HG02610 (cell line): ENCODE measurements at regions not wholly inside any gene's neighbourhood (a gene's known extent, or its start where the extent isn't known, plus 50 kb on each side); places are given as distances from the start of the nearest gene placed in this dataset.

Experiments used
- ATAC-seq: cut with Tn5 transposase; IDR thresholded peaks from one replicate; pipeline ENCODE4 v1.9.1; 2021; ENCODE audit warnings: mild to moderate bottlenecking, moderate library complexity; ENCODE audit not compliant: unreplicated experiment

DNA sequence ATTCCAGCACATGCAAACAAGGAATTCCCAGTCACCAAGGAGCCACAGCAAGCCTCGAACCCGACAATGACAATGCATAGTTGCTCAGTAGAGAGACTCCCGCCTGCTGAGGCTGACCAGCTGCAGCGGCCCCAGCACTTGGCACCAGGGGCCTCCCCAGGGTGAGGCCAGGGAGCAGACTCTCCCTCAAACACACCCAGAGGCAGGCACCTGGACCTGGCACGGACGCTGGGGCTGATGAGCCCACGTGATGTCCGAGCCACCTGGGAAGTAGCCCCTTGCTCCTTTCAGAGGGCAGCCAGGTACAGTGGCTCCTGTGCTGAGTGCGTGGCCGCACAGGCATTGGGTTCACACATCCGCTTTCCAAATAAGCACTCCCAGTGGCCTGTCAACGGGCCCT lies 315.9 kb upstream of the TGFBR2 start:
- ATAC-seq = no peak

DNA sequence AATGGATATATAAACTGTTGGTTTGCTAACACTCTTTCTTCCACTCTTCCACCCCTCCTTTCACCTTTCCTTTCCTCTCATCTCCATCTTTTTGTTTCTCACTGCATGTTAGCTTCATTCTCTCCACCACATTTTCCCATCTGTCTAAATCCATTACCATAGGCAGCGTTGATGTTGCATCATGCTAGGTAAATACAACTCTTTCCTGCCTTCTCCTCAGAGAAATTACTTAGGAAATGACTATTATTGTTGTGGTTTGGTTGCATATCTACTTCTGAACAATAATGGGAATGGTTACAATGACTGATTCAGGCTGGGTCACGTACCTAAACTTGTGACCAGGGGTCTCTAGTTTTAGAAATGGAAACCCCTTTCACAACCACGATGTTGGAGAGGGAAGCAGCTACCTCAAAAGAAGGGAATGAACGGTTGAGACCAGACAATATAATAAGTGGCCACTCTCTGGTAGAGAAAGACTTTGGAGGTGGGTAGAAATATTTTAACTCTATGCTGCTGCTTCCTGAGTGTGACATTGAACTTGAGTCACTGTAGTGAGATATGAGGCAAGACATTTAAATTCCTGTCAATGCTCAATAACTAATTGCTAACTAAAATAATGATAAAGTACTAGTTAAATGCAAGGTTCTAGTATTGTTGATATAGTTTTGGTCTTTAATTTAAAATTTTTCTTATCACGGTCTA lies 314.1 kb upstream of the TGFBR2 start:
- ATAC-seq = no peak

- ATAC-seq = no peak
Observed at GRCh38 chr3:30293621-30294240, 312.7 kb upstream of the TGFBR2 start.

DNA sequence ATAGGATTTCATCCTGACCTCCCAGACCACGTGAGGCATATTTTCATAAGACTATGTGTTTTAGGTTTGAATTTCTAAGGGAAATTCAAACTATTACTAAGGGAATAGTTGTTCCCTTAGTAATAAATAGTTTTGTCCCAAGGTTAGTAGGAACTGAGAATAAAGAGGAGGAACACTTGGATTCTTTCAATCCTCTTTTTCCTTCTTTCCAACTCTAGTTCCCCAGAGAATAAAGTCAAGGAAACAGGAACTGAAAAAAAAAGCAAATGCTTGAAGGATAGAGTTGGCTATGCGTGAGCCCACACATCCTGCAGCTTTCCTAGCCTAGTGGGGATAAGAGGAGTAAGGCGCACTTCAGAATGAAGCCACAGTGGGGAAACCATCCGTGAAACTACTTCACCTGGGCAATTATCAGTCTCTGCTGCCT lies 312.1 kb upstream of the TGFBR2 start:
- no peak for ATAC-seq

DNA sequence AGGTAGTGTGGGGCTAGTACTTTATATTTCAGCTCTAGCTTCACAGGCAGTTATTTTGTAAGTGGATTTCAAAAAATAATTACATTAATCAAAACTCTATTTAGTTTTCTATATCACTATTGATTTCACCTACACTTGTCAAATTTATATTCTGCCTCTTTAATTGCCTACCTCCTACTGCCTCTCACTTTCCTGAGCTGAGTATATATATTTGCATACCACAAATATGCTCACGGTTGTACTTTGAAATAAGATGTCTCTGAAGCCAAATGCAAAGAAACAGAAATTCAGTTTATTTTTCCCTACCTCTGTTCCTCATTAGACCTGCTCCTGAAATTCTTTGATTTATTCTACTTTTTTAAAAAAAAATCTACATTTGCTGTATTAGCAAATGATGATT lies 309.3 kb upstream of the TGFBR2 start:
- peak; percentile 41 for ATAC-seq

- no peak for ATAC-seq
Observed at GRCh38 chr3:30299674-30300385, 306.6 kb upstream of the TGFBR2 start.

GRCh38 chr3:30300809-30301208 lies 305.6 kb upstream of the TGFBR2 start:
- ATAC-seq = no peak

- ATAC-seq = peak; percentile 78
Observed at GRCh38 chr3:30302027-30302426, 304.4 kb upstream of the TGFBR2 start.

DNA sequence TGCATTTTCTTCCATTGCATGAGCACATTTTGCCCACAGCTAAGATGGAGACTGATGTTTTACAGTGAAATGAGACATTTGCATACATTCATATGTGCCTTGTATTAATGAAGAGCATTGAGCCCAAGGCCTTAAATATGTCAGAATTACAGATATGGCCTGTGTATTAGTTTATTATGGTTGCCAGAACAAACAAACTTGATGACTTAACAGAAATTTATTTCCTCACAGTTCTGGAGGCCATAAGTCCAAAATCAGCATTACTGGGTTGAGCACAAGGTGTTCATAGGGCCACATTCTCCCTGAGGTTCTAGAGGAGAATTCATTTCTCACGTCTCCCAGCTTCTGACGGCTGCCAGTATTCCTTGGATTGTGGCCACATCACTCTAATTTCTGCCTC lies 302.6 kb upstream of the TGFBR2 start:
- no peak for ATAC-seq

DNA sequence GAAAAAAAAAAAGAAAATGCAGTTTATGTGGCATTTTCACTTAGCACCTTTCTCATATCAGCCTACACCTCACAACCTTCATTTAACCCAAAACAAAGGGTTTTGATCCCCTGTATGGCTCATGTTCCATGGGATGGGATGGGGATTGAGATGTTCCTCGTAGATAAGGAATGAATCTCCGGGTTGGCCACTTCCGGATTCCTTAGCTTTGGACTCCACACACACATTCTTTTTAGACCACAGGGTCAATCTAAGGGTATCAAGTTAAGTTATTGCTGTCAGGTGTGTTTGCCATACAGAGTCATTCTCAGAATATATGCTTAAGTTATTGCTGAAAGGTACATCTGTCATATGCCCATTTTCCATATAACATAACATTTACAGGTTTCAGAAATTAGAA lies 301.4 kb upstream of the TGFBR2 start:
- ATAC-seq = no peak

GRCh38 chr3:30306896-30307295 lies 299.5 kb upstream of the TGFBR2 start:
- no peak for ATAC-seq

GRCh38 chr3:30307372-30307950 lies 298.9 kb upstream of the TGFBR2 start:
- ATAC-seq = no peak

GRCh38 chr3:30308131-30308530 lies 298.3 kb upstream of the TGFBR2 start:
- no peak for ATAC-seq

DNA sequence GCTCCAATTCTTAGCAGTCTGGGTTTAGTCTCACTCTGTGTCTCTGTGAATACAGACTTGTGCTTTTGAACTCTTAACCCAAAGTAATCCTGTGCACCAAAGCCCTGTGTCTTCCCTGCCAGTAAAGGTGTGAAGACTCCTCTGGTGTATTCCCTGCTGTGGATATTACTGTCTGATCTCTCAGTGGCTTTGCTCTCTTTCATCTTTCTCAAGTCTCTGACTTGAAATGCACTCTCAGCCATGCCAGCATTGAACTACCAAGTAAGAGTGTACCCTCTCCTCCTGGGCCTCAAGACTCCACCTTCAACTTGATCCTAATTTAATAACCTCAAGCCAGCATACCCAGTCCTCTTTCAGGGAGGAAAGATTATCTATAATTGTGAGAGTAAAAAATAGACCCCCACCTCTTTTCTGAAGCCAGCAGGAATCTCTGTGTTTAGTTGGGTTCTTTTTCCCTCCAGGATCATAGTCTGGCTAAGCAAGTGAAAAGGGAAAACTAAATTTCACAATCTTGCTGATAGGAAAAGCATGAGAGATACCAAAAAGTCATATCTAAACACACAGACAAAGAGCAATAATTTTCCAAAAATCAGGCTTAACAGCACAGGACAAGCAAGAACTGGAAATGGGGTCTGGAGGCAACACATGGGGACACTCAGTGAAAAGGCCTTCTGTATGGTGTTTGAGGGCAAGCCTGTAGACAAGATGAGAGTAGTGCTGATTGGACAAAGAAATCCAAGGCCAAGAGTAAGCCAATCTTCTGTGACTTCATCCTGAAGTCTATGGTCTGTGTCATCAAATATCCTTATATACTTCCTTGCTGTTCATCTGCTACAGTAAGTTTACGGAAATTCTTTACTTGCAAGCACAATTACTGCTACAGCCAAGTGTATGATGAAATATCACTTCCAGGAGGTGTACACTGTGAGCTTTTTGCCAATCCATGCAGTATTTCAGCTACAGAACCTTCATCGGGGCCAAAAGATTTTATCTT lies 296.1 kb upstream of the TGFBR2 start:
- ATAC-seq = no peak

DNA sequence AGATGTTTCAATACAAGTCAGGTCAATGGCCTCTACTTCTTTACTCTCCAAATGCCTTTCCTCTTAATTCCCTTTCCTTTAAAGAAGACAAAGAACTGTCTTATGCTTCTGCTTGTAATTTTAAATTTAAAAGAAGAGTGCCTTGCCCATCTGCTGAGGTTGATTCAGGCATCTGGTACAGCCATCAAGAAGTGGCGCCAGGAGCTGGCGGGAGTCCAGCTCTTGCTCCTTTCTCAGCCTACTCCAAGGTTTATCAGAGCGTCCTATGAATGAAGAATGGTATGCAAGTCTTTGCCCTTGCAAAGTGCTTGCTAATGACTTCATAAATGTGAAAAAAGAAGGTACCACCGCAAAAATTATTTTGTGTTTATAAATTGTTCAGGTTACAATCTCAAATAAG lies 294.6 kb upstream of the TGFBR2 start:
- no peak for ATAC-seq

DNA sequence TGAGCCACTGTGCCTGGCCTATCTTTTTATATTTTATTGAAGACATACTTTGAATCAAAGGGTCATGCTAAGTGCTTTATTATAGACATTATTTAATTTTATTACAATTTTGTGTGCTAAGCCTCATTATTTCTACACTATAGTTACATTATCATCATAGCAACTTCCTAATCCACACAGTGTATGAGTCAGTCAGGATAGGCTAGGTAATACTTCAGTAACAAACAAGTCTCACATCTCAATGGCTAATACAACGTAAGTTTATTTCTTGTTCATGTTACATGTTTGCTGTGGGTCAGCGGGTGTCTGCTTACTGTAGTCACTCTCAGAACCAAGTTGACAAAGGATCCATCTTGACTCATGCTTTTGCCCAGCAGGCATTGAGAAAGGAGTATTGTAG lies 292.6 kb upstream of the TGFBR2 start:
- no peak for ATAC-seq

GRCh38 chr3:30314757-30315325 lies 291.6 kb upstream of the TGFBR2 start:
- ATAC-seq = no peak

DNA sequence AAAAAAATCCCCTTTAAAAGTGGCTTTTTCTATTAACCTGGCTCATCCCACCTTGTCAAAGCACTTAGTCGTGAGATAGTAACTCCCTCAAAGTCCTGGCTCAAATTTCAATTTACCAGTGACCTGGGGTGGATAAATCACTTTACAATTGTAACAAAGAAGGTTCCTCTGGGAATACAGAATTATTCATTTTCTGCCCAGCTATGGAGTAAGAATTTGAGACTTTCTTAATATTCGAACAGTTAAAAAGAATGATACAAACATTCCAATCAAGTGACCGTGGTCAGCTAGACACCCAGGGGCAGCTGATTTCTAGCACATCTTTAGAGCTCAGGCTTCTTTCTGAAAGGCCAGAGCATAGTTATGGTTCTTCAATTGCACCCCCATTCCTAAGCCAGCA lies 291.0 kb upstream of the TGFBR2 start:
- ATAC-seq = no peak

GRCh38 chr3:30317561-30317960 lies 288.8 kb upstream of the TGFBR2 start:
- no peak for ATAC-seq

DNA sequence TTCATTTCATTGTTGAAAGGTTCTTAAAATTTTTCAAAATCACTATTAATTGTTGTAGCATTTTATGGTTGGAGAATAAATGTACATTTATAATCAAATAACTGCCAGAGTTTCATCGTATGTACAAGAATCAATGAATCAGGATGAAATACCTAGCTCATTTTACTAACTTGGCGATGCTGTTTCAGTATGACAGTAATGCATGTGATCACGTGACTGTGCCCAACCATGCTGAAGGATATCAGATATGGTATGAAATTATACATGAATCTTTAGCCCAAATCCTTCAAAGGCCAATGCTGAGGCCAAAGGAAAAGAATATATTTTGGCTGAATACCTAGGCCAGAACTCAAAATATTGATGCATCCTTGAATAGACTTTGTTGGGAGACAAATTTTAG lies 288.3 kb upstream of the TGFBR2 start:
- no peak for ATAC-seq
